HepG2 (cell line): ENCODE measurements at regions not wholly inside any gene's neighbourhood (a gene's known extent, or its start where the extent isn't known, plus 50 kb on each side); places are given as distances from the start of the nearest gene placed in this dataset.

Experiments
- ATAC-seq: fragments of 200-7000 bp; cut with Tn5 transposase; 3 replicates; pipeline ENCODE4 v1.9.1; 2020; ENCODE audit warnings: mild to moderate bottlenecking, moderate library complexity
- BruUV-seq: library from RNA; stranded (reverse); fragments of 400-500 nt; replicated peaks from 2 replicates; lab custom pipeline; 2021; lab: Mats Ljungman, UMichigan
- CTCF ChIA-PET: fragments of 300-600 bp; formaldehyde crosslinking; extraction: SDS; loops from one replicate; lab custom pipeline; 2021; ENCODE audit warnings: low total read pairs, inconsistent platforms, low intra/inter-chr PET ratio; lab: Yijun Ruan, JAX
- POLR2A ChIA-PET: fragments of 350-600 bp; sonication (Branson Sonifier 250); formaldehyde crosslinking; loops from one replicate; lab custom pipeline; 2020; ENCODE audit warnings: antibody characterized with exemption, inconsistent platforms; lab: Yijun Ruan, JAX
- DNase-seq: peaks from one replicate; pipeline ENCODE4 v3.0.0-alpha.2; 2015; ENCODE audit warnings: low spot score
- FAIRE-seq: peaks from 3 replicates; lab custom pipeline; 2011; peaks lifted over from hg19 to GRCh38; lab: Jason Lieb, UNC
- H2AFZ ChIP-seq: one replicate; pipeline ENCODE4 v1.6.1; 2011; ENCODE audit warnings: low read length, inconsistent platforms
- H3K27ac ChIP-seq: fragments of 300-600 bp; 3 replicates; pipeline ENCODE4 v1.8.0; 2011; ENCODE audit warnings: mixed run types, mild to moderate bottlenecking, mixed read lengths, low read length, inconsistent platforms; ENCODE audit not compliant: insufficient read depth; ENCODE audit errors: extremely low read length
- H3K27me3 ChIP-seq, 2 experiments: fragments of 200-600 bp in 1 of 2; 2 replicates in 1 of 2; 3 replicates in 1 of 2; pipeline versions ENCODE4 v1.6.0 to v1.8.0; 2011; ENCODE audit warnings: low read length in 2 of 2, mild to moderate bottlenecking in 2 of 2, moderate library complexity in 2 of 2, inconsistent platforms in 1 of 2; ENCODE audit not compliant: insufficient read depth in 2 of 2, control insufficient read depth in 1 of 2
- H3K36me3 ChIP-seq, 2 experiments: fragments of 200-600 bp in 1 of 2; replicated peaks in 1 of 2; 2 replicates in 1 of 2; 3 replicates in 1 of 2; pipeline versions ENCODE4 v1.5.1 to v1.8.0; 2011; ENCODE audit warnings: low read length in 2 of 2, inconsistent platforms in 1 of 2; ENCODE audit not compliant: insufficient read depth in 2 of 2, control insufficient read depth in 1 of 2
- H3K4me1 ChIP-seq: 2 replicates; pipeline ENCODE4 v1.5.1; 2012; ENCODE audit warnings: low read length, inconsistent platforms; ENCODE audit not compliant: insufficient read depth
- H3K4me2 ChIP-seq: 2 replicates; pipeline ENCODE4 v1.6.0; 2011; ENCODE audit warnings: low read depth, low read length, inconsistent platforms
- H3K4me3 ChIP-seq, 3 experiments: fragments of 200-600 bp in 1 of 3; sonication (generic), shearing (Covaris generic) in 1 of 3; replicated peaks in 1 of 3; 2 replicates each; pipeline ENCODE4 v1.5.1; 2011 to 2016; ENCODE audit warnings: low read length in 3 of 3, inconsistent platforms in 2 of 3, low read depth in 2 of 3, mild to moderate bottlenecking in 2 of 3, control low read depth in 1 of 3, mixed read lengths in 1 of 3; ENCODE audit not compliant: insufficient read depth in 1 of 3
- H3K79me2 ChIP-seq: one replicate; pipeline ENCODE4 v1.6.1; 2011; ENCODE audit warnings: low read length, inconsistent platforms; ENCODE audit not compliant: insufficient read depth
- H3K9ac ChIP-seq: 2 replicates; pipeline ENCODE4 v1.6.0; 2011; ENCODE audit warnings: mild to moderate bottlenecking, low read depth, low read length, inconsistent platforms; ENCODE audit not compliant: insufficient read depth
- H3K9me3 ChIP-seq: 2 replicates; pipeline ENCODE4 v1.5.1; 2012; ENCODE audit warnings: mild to moderate bottlenecking, low read length
- H4K20me1 ChIP-seq: 2 replicates; pipeline ENCODE4 v1.6.0; 2011; ENCODE audit warnings: inconsistent platforms, mild to moderate bottlenecking, low read length, moderate library complexity; ENCODE audit not compliant: insufficient read depth
- ATF5 ChIP-seq: sonication (generic); formaldehyde crosslinking; IDR thresholded peaks from 2 replicates; pipeline ENCODE4 v1.4.0; 2020; ENCODE audit warnings: mild to moderate bottlenecking, low read depth, missing genetic modification reagents
- CHD2 ChIP-seq: IDR thresholded peaks from 2 replicates; pipeline ENCODE4 v1.6.1; 2011; ENCODE audit warnings: low read depth, low read length, improper control_type of control experiment
- DRAP1 ChIP-seq: IDR thresholded peaks from 2 replicates; pipeline ENCODE4 v1.6.1; 2016; ENCODE audit warnings: missing genetic modification reagents, missing compliant biosample characterization
- EZH2 ChIP-seq: conservative IDR thresholded peaks from 2 replicates; pipeline ENCODE4 v1.6.1; 2012; ENCODE audit warnings: mild to moderate bottlenecking, low read depth, low read length, moderate library complexity
- NR2C2 ChIP-seq: sonication (generic); formaldehyde crosslinking; IDR thresholded peaks from 2 replicates; pipeline ENCODE4 v1.4.0; 2020; ENCODE audit warnings: missing genetic modification reagents, mild to moderate bottlenecking, moderate library complexity, borderline replicate concordance
- PRDM10 ChIP-seq: sonication (generic); formaldehyde crosslinking; IDR thresholded peaks from 2 replicates; pipeline ENCODE4 v1.4.0; 2020; ENCODE audit warnings: low read depth, missing genetic modification reagents
- SAFB2 ChIP-seq: sonication (generic); formaldehyde crosslinking; IDR thresholded peaks from 2 replicates; pipeline ENCODE4 v1.5.1; 2020; ENCODE audit warnings: missing genetic modification reagents, low read depth, mild to moderate bottlenecking, borderline replicate concordance
- SMARCE1 ChIP-seq: fragments of 450-650 bp; IDR thresholded peaks from 2 replicates; pipeline ENCODE4 v1.6.1; 2017; ENCODE audit warnings: borderline replicate concordance
- SP2 ChIP-seq: sonication (generic); formaldehyde crosslinking; IDR thresholded peaks from 2 replicates; pipeline ENCODE4 v1.5.1; 2020; ENCODE audit warnings: mild to moderate bottlenecking, missing genetic modification reagents
- SRSF1 ChIP-seq: fragments of 200-400 bp; formaldehyde crosslinking; optimal IDR thresholded peaks from 2 replicates; pipeline ENCODE3; 2017; ENCODE audit warnings: mild to moderate bottlenecking, low read depth, low read length, moderate library complexity
- YEATS2 ChIP-seq: sonication (generic); formaldehyde crosslinking; IDR thresholded peaks from 2 replicates; pipeline ENCODE4 v1.4.0; 2020; ENCODE audit warnings: missing genetic modification reagents, borderline replicate concordance
- ZBTB3 ChIP-seq: sonication (generic); formaldehyde crosslinking; IDR thresholded peaks from 2 replicates; pipeline ENCODE4 v1.4.0; 2020; ENCODE audit warnings: low read depth, mild to moderate bottlenecking, moderate library complexity, missing genetic modification reagents, borderline replicate concordance
- ZFAT ChIP-seq: sonication (generic); formaldehyde crosslinking; conservative IDR thresholded peaks from 2 replicates; pipeline ENCODE4 v1.8.1; 2023; ENCODE audit warnings: missing genetic modification reagents, inconsistent platforms
- ZFP37 ChIP-seq: sonication (generic); formaldehyde crosslinking; IDR thresholded peaks from 2 replicates; pipeline ENCODE4 v1.4.0; 2020; ENCODE audit warnings: missing genetic modification reagents, borderline replicate concordance
- ZKSCAN1 ChIP-seq: fragments of 150-350 bp; IDR thresholded peaks from 2 replicates; pipeline ENCODE4 v1.6.1; 2014; ENCODE audit warnings: low read length
- ZNF264 ChIP-seq: sonication (generic); formaldehyde crosslinking; IDR thresholded peaks from 2 replicates; pipeline ENCODE4 v1.4.0; 2020; ENCODE audit warnings: missing genetic modification reagents
- ZNF724P ChIP-seq: sonication (generic); formaldehyde crosslinking; IDR thresholded peaks from 2 replicates; pipeline ENCODE4 v1.8.0; 2022; ENCODE audit warnings: missing genetic modification reagents, borderline replicate concordance
- in situ Hi-C: cut with HindIII; loops from 2 replicates; pipeline ENCODE4 v1.10.0; 2017; ENCODE audit warnings: low pct_unique_long_range_greater_than_20kb; ENCODE audit not compliant: extremely low pct_ligation_motif_present
- intact Hi-C: fragments of 100-400 bp; cut with micrococcal nuclease; formaldehyde crosslinking; loops from one replicate; pipeline ENCODE4 v1.10.0; 2022; ENCODE audit not compliant: unreplicated experiment

GRCh38 chr12:84016956-84017355 lies 895.6 kb downstream of the SLC6A15 start:
- Histone ChIP-seq H3K9me3 (peaks cover 44% of the 10 kb centered on the region), H3K9ac (no peak overlapping the region), H2AFZ (no peak overlapping the region), H3K79me2 (no peaks in the 10 kb centered on the region), H4K20me1 (no peaks in the 10 kb centered on the region), H3K27me3 (no peaks in the 10 kb centered on the region), H3K4me3 (no peak overlapping the region), H3K4me1 (no peaks in the 10 kb centered on the region), H3K27ac (no peak overlapping the region), H3K36me3 (no peaks in the 10 kb centered on the region), H3K4me2 (no peak overlapping the region)
- in situ Hi-C loops = no loop called here
- ChIA-PET POLR2A (no interaction called here), CTCF (no interaction called here)
- intact Hi-C loops = no loop called here
- no peak for FAIRE-seq
- no TSS peak for BruUV-seq
- ATAC-seq = no peak
- no peak for TF ChIP-seq SMARCE1
- no peak for TF ChIP-seq EZH2
- no peak for TF ChIP-seq SAFB2
- TF ChIP-seq SRSF1 = no peak
- no peak for TF ChIP-seq NR2C2 (CRISPR knock-in tag)
- no peak for TF ChIP-seq CHD2
- TF ChIP-seq SP2 (CRISPR knock-in tag) = no peak
- no peak for DNase-seq

- H3K4me2 ChIP-seq = no peak overlapping the region
- no TSS peak for BruUV-seq
- no peak overlapping the region for H3K9ac ChIP-seq
- H3K4me1 ChIP-seq = no peaks in the 10 kb centered on the region
- no peak overlapping the region for H3K27ac ChIP-seq
- no peak for DNase-seq
- H3K36me3 ChIP-seq = no peaks in the 10 kb centered on the region
- in situ Hi-C loops (no loop called here), intact Hi-C loops (no loop called here)
- ATAC-seq = no peak
- no peaks in the 10 kb centered on the region for H4K20me1 ChIP-seq
- H3K4me3 ChIP-seq = no peak overlapping the region
- no peaks in the 10 kb centered on the region for H3K27me3 ChIP-seq
- POLR2A ChIA-PET = no interaction called here
- no peaks in the 10 kb centered on the region for H3K79me2 ChIP-seq
- H3K9me3 ChIP-seq = peaks cover 11% of the 10 kb centered on the region
- CTCF ChIA-PET = no interaction called here
- no peak for FAIRE-seq
- H2AFZ ChIP-seq = no peak overlapping the region
- no peak for TF ChIP-seq ATF5 (CRISPR knock-in tag)
- TF ChIP-seq PRDM10 (CRISPR knock-in tag) = no peak
- no peak for TF ChIP-seq YEATS2
- TF ChIP-seq DRAP1 (CRISPR knock-in tag) = no peak
- no peak for TF ChIP-seq ZBTB3 (CRISPR knock-in tag)
- no peak for TF ChIP-seq ZNF264 (CRISPR knock-in tag)
- no peak for TF ChIP-seq ZFP37 (CRISPR knock-in tag)
- TF ChIP-seq ZFAT (CRISPR knock-in tag) = no peak
- no peak for TF ChIP-seq ZNF724P
- no peak for TF ChIP-seq ZKSCAN1
Measured at GRCh38 chr12:83997423-83997822, 915.2 kb downstream of the SLC6A15 start.
